GM12892 (cell line): ENCODE measurements at regions not wholly inside any gene's neighbourhood (a gene's known extent, or its start where the extent isn't known, plus 50 kb on each side); places are given as distances from the start of the nearest gene placed in this dataset.
"Not testable (repeated sequence)": the region's sequence is repeated elsewhere in the genome, so short reads cannot be mapped to it uniquely, and the experiment has no call there.

Experiments
- DNase-seq: peaks from one replicate; pipeline ENCODE4 v3.0.0; 2011; ENCODE audit not compliant: insufficient read length
- FAIRE-seq: peaks from 2 replicates; lab custom pipeline; 2011; peaks lifted over from hg19 to GRCh38; lab: Jason Lieb, UNC
- POLR2A ChIP-seq: IDR thresholded peaks from 2 replicates; pipeline ENCODE4 v1.6.1; 2011; ENCODE audit warnings: low read depth, low read length, control low read depth
- POLR2AphosphoS5 ChIP-seq: IDR thresholded peaks from 2 replicates; pipeline ENCODE4 v1.6.1; 2011; ENCODE audit warnings: low read depth, low read length, control low read depth
- TAF1 ChIP-seq: IDR thresholded peaks from 2 replicates; pipeline ENCODE4 v1.6.1; 2011; ENCODE audit warnings: low read depth, mild to moderate bottlenecking, control low read depth, low read length, borderline replicate concordance

- FAIRE-seq (peak; percentile 72), DNase-seq (no peak)
- TF ChIP-seq TAF1 (no peak), POLR2A (no peak), POLR2AphosphoS5 (no peak)
These were observed 84.6 kb upstream of the CAB39 start for GRCh38 chr2:230627806-230628724.

GRCh38 chr2:230631470-230631869 is 81.2 kb upstream of the CAB39 start:
- FAIRE-seq (no peak), DNase-seq (no peak)
- TF ChIP-seq TAF1 (no peak), POLR2A (no peak), POLR2AphosphoS5 (no peak)

- FAIRE-seq (no peak), DNase-seq (no peak)
- no peak for TF ChIP-seq POLR2A
- no peak for TF ChIP-seq POLR2AphosphoS5
- TF ChIP-seq TAF1 = no peak
These were observed 78.5 kb upstream of the CAB39 start for GRCh38 chr2:230634146-230634545.

DNA sequence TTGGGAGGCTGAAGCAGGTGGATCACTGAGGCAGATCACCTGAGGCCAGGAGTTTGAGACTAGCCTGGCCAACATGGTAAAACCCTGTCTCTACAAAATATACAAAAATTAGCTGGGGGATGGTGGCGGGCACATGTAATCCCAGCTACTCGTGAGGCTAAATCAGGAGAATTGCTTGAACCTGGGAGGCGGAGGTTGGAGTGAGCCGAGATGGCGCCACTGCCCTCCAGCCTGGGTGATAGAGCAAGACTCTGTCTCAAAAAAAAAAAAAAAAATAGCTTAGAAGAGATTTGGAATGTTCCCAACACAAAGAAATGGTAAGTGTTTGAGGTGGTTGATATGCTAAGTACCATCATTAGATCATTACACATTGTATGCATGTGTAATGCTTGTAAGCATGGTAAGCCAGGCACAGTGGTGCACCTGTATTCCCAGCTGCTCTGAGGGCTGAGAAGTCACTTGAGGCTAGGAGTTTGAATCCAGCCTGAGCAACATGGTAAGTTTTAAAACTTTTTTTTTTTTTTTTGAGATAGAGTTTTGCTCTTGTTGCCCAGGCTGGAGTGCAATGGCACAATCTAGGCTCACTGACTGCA is 77.8 kb upstream of the CAB39 start:
- not testable (repeated sequence) for DNase-seq, FAIRE-seq

GRCh38 chr2:230636684-230637271 is 75.9 kb upstream of the CAB39 start:
- DNase-seq (no peak), FAIRE-seq (peak; percentile 38)
- no peak for TF ChIP-seq POLR2A
- TF ChIP-seq POLR2AphosphoS5 = no peak
- TF ChIP-seq TAF1 = no peak

DNA sequence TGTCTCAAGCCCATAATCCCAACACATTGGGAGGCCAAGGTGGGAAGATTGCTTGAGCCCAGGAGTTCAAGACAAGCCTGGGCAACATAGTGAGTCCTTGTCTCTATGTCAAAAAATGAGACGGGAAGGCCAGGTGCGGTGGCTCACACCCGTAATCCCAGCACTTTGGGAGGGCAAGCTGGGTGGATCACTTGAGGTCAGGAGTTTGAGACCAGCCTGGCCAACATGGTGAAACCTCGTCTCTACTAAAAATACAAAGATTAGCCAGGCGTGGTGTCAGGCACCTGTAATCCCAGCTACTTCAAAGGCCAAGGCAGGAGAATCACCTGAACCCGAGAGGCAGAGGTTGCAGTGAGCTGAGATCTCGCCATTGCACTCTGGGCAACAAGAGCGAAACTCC is 75.2 kb upstream of the CAB39 start:
- not testable (repeated sequence) for FAIRE-seq

GRCh38 chr2:230640540-230641011 is 72.1 kb upstream of the CAB39 start:
- TF ChIP-seq POLR2AphosphoS5 (no peak), TAF1 (no peak), POLR2A (no peak)
- FAIRE-seq (no peak), DNase-seq (no peak)

More for the DNA sequence above, 75.2 kb upstream of the CAB39 start:
- not testable (repeated sequence) for DNase-seq

DNA sequence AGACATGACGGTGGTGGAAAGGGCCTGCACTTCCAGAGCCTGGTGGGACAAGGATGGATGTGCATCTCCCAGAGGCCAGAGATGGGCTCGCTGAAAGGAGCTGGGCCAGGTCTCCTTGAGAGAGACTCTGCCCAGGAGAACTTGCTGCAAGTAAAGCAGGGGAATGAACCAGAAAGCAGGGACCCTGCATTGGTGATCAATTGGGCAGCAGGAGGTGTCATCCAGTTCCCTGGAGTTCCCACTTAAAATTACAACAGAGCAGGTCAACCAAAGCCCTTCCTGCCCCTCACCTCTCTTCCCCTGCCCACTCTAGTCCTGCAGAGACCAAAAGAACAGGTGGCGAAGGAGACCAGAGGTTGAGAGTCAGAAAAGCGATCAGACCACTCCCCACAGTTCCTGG is 69.7 kb upstream of the CAB39 start:
- FAIRE-seq (no peak), DNase-seq (no peak)
- TF ChIP-seq POLR2A (no peak), POLR2AphosphoS5 (no peak), TAF1 (no peak)

DNA sequence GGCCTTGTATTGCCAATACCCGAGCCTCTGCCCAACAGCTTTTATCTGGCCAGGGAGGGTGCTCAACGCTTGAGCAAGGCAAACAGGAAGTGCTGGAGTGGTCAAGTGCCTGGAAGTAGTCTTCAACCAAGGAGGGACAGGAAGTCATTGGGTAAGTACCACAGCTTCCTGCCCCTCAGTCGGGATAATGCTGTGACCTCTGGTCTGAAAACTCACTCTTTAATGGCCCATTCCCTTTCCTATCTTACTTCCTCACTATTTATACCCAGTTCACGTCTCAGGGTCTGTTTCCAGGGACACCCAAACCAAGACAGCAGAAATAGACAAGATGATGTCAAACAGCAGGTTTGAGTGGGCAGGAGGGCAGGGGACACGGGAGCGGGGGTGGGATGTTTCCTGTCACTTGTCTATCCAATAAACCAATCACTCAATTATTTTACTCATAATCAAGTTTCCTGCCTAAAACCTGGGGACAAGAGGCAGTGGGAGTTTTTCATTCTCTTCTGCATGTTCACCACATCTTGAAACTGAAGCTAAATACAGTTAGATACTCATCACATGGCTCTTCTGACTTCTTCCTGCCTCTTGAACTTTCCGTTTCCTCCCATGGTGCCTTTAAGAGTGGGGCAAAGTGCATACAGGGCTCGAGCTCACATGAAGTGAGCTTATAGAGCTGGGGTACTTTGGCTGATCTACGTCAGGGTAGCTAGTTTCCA is 68.9 kb upstream of the CAB39 start:
- FAIRE-seq = peak; percentile 94
- no peak for DNase-seq
- TF ChIP-seq TAF1 = no peak
- peak; percentile 58; the same call in 1 of the 2 replicates for TF ChIP-seq POLR2A
- 0 out of 2 replicates have a peak, but pooled peaks have one; percentile 29 for TF ChIP-seq POLR2AphosphoS5

- DNase-seq = no peak
- no peak for FAIRE-seq
- TF ChIP-seq POLR2A = no peak
- TF ChIP-seq TAF1 = no peak
- TF ChIP-seq POLR2AphosphoS5 = no peak
These were observed 68.2 kb upstream of the CAB39 start for GRCh38 chr2:230644356-230644935.

DNA sequence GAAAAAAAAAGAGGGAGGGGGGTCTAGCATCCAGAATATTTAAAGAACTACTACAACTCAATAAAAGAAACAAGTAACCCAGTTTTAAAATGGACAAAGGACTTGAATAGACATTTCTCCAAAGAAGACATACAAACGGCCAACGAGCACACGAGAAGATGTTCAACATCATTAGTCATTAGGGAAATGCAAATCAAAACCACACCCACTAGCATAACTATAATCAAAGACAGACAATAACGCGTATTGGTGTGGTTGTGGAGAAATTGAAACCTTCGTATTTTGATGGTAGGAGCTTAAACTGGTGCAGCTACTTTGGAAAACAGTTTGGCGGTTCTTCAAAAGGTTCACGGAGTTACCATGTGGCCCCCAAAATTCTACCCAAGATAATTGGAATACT is 64.3 kb upstream of the CAB39 start:
- DNase-seq = no peak
- FAIRE-seq = no peak
- no peak for TF ChIP-seq POLR2AphosphoS5
- TF ChIP-seq POLR2A = no peak
- TF ChIP-seq TAF1 = no peak
